ENCODE measurements at regions not wholly inside any gene's neighbourhood (a gene's known extent, or its start where the extent isn't known, plus 50 kb on each side); places are given as distances from the start of the nearest gene placed in this dataset.

DNA sequence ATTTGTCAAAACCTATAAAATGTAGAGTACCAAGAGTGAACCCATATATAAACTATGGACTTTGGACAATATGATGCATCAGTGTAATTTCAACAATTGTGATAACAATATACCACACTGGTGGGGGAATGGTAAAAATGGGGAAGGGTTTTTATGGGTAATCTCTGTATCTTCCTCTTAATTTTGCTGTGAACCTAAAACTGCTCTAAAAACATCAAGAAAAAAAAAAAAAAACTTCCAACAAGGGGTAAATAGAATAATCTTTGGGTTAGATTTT, 592.0 kb upstream of the ADGRB3 start:
- no peak overlapping the region for H3K4me3 ChIP-seq (ENCODE audit: low read depth, low read length)
- no peaks in the 10 kb centered on the region for H3K27me3 ChIP-seq (ENCODE audit: control insufficient read depth, insufficient read depth, low read length)
- TF ChIP-seq, protein P1, sequence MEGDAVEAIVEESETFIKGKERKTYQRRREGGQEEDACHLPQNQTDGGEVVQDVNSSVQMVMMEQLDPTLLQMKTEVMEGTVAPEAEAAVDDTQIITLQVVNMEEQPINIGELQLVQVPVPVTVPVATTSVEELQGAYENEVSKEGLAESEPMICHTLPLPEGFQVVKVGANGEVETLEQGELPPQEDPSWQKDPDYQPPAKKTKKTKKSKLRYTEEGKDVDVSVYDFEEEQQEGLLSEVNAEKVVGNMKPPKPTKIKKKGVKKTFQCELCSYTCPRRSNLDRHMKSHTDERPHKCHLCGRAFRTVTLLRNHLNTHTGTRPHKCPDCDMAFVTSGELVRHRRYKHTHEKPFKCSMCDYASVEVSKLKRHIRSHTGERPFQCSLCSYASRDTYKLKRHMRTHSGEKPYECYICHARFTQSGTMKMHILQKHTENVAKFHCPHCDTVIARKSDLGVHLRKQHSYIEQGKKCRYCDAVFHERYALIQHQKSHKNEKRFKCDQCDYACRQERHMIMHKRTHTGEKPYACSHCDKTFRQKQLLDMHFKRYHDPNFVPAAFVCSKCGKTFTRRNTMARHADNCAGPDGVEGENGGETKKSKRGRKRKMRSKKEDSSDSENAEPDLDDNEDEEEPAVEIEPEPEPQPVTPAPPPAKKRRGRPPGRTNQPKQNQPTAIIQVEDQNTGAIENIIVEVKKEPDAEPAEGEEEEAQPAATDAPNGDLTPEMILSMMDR (IDR thresholded peaks at IDR 0.05; ENCODE audit: insufficient read depth, low read depth, low read length), result no peak
- POLR2A ChIA-PET, result no interaction called here
- CTCF ChIA-PET, result no interaction called here
- DNase-seq (ENCODE audit: low read depth), result no peak
- H3K36me3 ChIP-seq (ENCODE audit: control insufficient read depth, insufficient read depth, low read length), result no peaks in the 10 kb centered on the region

DNA sequence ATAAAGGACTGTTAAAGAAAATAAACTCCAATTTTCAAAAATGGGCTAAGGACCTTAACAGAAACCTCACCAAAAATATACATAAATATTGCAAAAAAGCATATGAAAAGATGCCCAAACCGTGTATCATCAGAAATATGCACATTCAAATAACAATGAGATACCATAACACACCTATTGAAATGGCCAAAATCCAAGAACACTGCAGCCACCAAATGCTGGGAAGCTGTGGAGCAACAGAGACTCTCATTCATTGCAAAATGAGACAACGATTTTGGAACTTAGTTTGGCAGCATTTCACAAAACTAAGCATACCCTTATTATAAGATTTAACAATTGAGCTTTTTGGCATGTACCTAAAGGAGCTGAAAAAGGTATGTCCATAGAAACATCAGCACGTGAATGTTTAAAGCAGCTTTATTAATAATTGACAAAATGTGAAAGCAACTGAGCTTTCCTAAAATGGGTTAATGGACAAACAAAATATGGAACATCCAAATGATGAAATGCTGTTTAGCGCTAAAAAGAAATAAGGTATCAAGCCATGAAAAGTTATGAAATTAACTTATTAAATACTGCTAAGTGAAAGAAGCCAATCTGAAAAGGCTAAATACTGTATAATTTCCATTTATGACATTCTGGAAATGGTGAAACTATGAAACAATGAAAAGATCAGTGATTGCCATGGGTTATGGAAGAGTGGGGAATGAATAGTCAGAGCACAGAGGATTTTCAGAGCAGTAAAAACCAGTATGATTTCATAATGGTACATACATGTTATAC, 592.6 kb upstream of the ADGRB3 start:
- POLR2A ChIA-PET, result no interaction called here
- no peak overlapping the region for H3K4me3 ChIP-seq (ENCODE audit: low read depth, low read length)
- no peak for DNase-seq (ENCODE audit: low read depth)
- CTCF ChIA-PET, result no interaction called here
- H3K27me3 ChIP-seq (ENCODE audit: control insufficient read depth, insufficient read depth, low read length), result no peaks in the 10 kb centered on the region
- TF ChIP-seq, protein P1 (IDR thresholded peaks at IDR 0.05; ENCODE audit: insufficient read depth, low read depth, low read length), result no peak
- no peaks in the 10 kb centered on the region for H3K36me3 ChIP-seq (ENCODE audit: control insufficient read depth, insufficient read depth, low read length)

DNA sequence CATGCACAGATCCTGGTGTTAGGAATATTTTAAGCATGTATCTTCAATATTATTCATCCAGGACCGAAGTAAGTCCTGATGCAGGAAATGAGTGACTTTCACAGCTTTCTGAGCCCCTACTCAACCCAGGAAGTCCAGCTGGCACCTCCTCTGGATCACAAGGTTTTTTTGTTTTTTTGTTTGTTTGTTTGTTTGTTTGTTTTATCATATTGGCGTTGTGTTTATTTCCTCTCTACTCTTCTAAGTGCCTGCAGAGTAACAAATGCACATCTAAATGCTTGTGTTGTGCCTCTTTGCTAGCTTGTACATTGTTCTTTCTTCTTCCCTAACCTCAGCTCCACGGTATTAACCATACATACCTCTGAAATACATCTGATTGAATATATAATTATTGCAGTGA, 594.3 kb upstream of the ADGRB3 start:
- H3K27me3 ChIP-seq (ENCODE audit: control insufficient read depth, insufficient read depth, low read length), result no peaks in the 10 kb centered on the region
- CTCF ChIA-PET, result interaction anchor here (0.6 kb wide), 1 partner anchor 92 kb away, joined by 3 read pairs; no protein-coding TSS in a partner anchor
- DNase-seq (ENCODE audit: low read depth), result no peak
- TF ChIP-seq, protein P1 (IDR thresholded peaks at IDR 0.05; ENCODE audit: insufficient read depth, low read depth, low read length), result no peak
- POLR2A ChIA-PET, result no interaction called here
- no peak overlapping the region for H3K4me3 ChIP-seq (ENCODE audit: low read depth, low read length)
- no peaks in the 10 kb centered on the region for H3K36me3 ChIP-seq (ENCODE audit: control insufficient read depth, insufficient read depth, low read length)

DNA sequence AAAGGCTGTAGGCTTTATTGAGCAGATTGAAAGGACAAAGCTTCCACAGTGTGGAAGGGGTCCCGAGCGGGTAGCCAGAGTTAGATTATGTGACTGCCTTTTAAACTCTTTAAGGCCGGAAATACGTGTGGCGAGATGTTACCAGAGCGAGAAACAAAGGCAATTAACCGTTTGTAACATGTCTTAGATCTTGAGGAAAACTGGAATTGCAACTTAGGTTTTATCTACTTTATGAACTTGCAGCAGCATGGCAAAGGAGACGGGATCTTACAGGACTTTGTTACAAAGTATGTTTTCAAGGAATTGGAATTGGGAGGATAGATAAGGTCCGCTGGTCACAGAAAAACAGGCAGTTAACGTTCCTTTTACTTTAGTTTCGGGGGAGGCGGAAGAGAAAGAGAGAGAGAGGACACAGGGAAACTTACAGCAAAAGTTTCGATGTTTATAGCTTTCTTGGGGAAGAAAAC, 594.7 kb upstream of the ADGRB3 start:
- no peak overlapping the region for H3K4me3 ChIP-seq (ENCODE audit: low read depth, low read length)

DNA sequence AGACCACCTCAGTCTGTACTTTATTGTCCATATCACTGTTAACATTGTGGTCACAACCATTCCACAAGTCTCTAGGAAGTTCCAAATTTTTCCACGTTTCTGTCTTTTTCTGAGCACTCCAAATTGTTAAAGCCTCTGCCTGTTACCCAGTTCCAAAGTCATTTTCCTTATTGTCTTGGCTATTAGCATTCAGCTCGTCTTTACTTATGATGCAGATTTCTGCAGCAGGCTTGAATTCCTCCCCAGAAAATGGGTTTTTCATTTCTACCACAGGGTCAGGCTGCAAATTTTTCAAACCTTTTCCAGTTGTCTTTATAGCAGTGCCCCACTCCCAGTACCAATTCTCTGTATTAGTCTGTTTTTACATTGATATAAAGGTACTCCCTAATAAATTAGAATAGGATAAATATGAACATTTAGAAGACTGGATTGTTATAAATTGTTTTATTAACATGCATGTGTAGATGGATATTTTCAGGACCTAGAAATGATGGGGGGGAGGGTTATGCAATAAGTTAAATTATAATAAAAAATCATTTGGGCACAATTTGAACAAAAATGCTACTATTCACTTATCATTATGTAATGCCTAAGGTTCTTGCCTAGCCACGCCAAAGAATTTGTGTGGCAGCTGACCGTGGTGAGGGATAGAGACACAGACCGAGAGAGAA, 595.3 kb upstream of the ADGRB3 start:
- POLR2A ChIA-PET, result no interaction called here
- no peak overlapping the region for H3K4me3 ChIP-seq (ENCODE audit: low read depth, low read length)
- H3K27me3 ChIP-seq (ENCODE audit: control insufficient read depth, insufficient read depth, low read length), result no peaks in the 10 kb centered on the region
- DNase-seq (ENCODE audit: low read depth), result no peak
- H3K36me3 ChIP-seq (ENCODE audit: control insufficient read depth, insufficient read depth, low read length), result no peaks in the 10 kb centered on the region
- CTCF ChIA-PET, result no interaction called here
- TF ChIP-seq, protein P1 (IDR thresholded peaks at IDR 0.05; ENCODE audit: insufficient read depth, low read depth, low read length), result no peak

More for the DNA sequence above, 594.7 kb upstream of the ADGRB3 start:
- no peak for DNase-seq (ENCODE audit: low read depth)
- no peaks in the 10 kb centered on the region for H3K27me3 ChIP-seq (ENCODE audit: control insufficient read depth, insufficient read depth, low read length)
- TF ChIP-seq, protein P1 (IDR thresholded peaks at IDR 0.05; ENCODE audit: insufficient read depth, low read depth, low read length), result no peak
- no peaks in the 10 kb centered on the region for H3K36me3 ChIP-seq (ENCODE audit: control insufficient read depth, insufficient read depth, low read length)
- ChIA-PET POLR2A (no interaction called here), CTCF (no interaction called here)
